B cell (primary cell): ENCODE measurements at regions not wholly inside any gene's neighbourhood (a gene's known extent, or its start where the extent isn't known, plus 50 kb on each side); places are given as distances from the start of the nearest gene placed in this dataset.

Source experiments
- ATAC-seq: fragments of 200-7000 bp; cut with Tn5 transposase; one replicate; pipeline ENCODE4 v1.10.0; 2021; ENCODE audit warnings: low read depth, mild to moderate bottlenecking, moderate number of reproducible peaks, moderate library complexity
- CTCF ChIA-PET: fragments of 350-600 bp; sonication (Branson Sonifier 250); formaldehyde crosslinking; loops from one replicate; lab custom pipeline; 2021; ENCODE audit warnings: antibody characterized with exemption, inconsistent platforms; lab: Charles Lee
- POLR2A ChIA-PET: fragments of 350-600 bp; sonication (Branson Sonifier 250); formaldehyde crosslinking; loops from one replicate; lab custom pipeline; 2021; ENCODE audit warnings: antibody characterized with exemption; lab: Charles Lee
- DNase-seq: peaks from one replicate; pipeline ENCODE4 v3.0.0; 2013
- H2AFZ ChIP-seq: 2 replicates; pipeline ENCODE4 v1.6.1; 2012; ENCODE audit warnings: mild to moderate bottlenecking, low read depth, low read length; ENCODE audit not compliant: insufficient read depth, poor library complexity, severe bottlenecking
- H3K27ac ChIP-seq, 2 donors: 1 replicate in 1 of 2; 2 replicates in 1 of 2; pipeline ENCODE4 v1.5.1; 2012 to 2013; ENCODE audit warnings: low read length in 2 of 2, mild to moderate bottlenecking in 2 of 2, moderate library complexity in 1 of 2
- H3K27me3 ChIP-seq, 4 experiments: fragments of 200-600 bp in 1 of 4; sonication (generic) in 1 of 4; replicated peaks in 1 of 4; 1 replicate in 2 of 4; 2 replicates in 2 of 4; pipeline versions ENCODE4 v1.6.1 to v1.7.0; 2013 to 2016; ENCODE audit warnings: low read length in 3 of 4, mild to moderate bottlenecking in 2 of 4, mixed read lengths in 1 of 4, moderate library complexity in 1 of 4; ENCODE audit not compliant: insufficient read depth in 4 of 4, control insufficient read depth in 3 of 4; ENCODE audit errors: control extremely low read depth in 1 of 4
- H3K36me3 ChIP-seq, 2 experiments: replicated peaks in 1 of 2; 1 replicate in 1 of 2; 2 replicates in 1 of 2; pipeline versions ENCODE4 v1.6.1 to v1.7.1; 2013; ENCODE audit warnings: low read length in 1 of 2; ENCODE audit not compliant: insufficient read depth in 2 of 2, control insufficient read depth in 1 of 2; ENCODE audit errors: control extremely low read depth in 1 of 2, extremely low read depth in 1 of 2
- H3K4me1 ChIP-seq, 2 donors: fragments of 200-600 bp in 1 of 2; sonication (generic) in 1 of 2; 1 replicate in 1 of 2; 2 replicates in 1 of 2; pipeline versions ENCODE4 v1.5.1 to v1.6.1; 2013 to 2017; ENCODE audit warnings: low read length in 2 of 2; ENCODE audit not compliant: control insufficient read depth in 2 of 2, insufficient read depth in 2 of 2
- H3K4me2 ChIP-seq: replicated peaks from 2 replicates; pipeline ENCODE3; 2012; ENCODE audit warnings: mild to moderate bottlenecking, low read depth, low read length; ENCODE audit not compliant: poor library complexity, severe bottlenecking
- H3K4me3 ChIP-seq, 5 experiments: fragments of 200-600 bp in 1 of 5; sonication (generic) in 1 of 5; 1 replicate in 3 of 5; 2 replicates in 2 of 5; pipeline versions ENCODE4 v1.5.1 to v1.7.0; 2011 to 2016; ENCODE audit warnings: low read length in 4 of 5, mild to moderate bottlenecking in 4 of 5, low read depth in 2 of 5, control low read depth in 1 of 5, moderate library complexity in 1 of 5; ENCODE audit not compliant: insufficient read depth in 1 of 5; ENCODE audit errors: control extremely low read depth in 1 of 5, extremely low read depth in 1 of 5
- H3K79me2 ChIP-seq: fragments of 200-600 bp; sonication (generic); one replicate; pipeline ENCODE4 v1.6.0; 2016; ENCODE audit warnings: low read length; ENCODE audit not compliant: control insufficient read depth, insufficient read depth
- H3K9ac ChIP-seq: fragments of 200-600 bp; sonication (generic); 2 replicates; pipeline ENCODE4 v1.6.1; 2017; ENCODE audit warnings: mild to moderate bottlenecking, low read length, moderate library complexity
- H3K9me3 ChIP-seq, 3 donors: one replicate each; pipeline versions ENCODE4 v1.6.1 to v1.7.1; 2013; ENCODE audit warnings: low read length in 2 of 3; ENCODE audit not compliant: control insufficient read depth in 2 of 3, insufficient read depth in 1 of 3; ENCODE audit errors: control extremely low read depth in 1 of 3
- H4K20me1 ChIP-seq: 2 replicates; pipeline ENCODE4 v1.6.0; 2012; ENCODE audit warnings: mild to moderate bottlenecking, low read length; ENCODE audit not compliant: insufficient read depth, control insufficient read depth, poor library complexity, severe bottlenecking
- H3K27ac Mint-ChIP-seq: one replicate; pipeline ENCODE4 v1.8.0; 2021; ENCODE audit warnings: mixed read lengths
- H3K27me3 Mint-ChIP-seq: one replicate; pipeline ENCODE4 v1.8.0; 2021; ENCODE audit warnings: mixed read lengths
- H3K4me1 Mint-ChIP-seq: one replicate; pipeline ENCODE4 v1.8.0; 2021; ENCODE audit warnings: mixed read lengths
- H3K4me3 Mint-ChIP-seq: one replicate; pipeline ENCODE4 v1.8.0; 2021; ENCODE audit warnings: mixed read lengths
- H3K9me3 Mint-ChIP-seq: one replicate; pipeline ENCODE4 v1.8.0; 2022; ENCODE audit warnings: mixed read lengths; ENCODE audit not compliant: insufficient read depth
- CTCF ChIP-seq: fragments of 200-600 bp; IDR thresholded peaks from one replicate; pipeline ENCODE4 v1.8.0; 2022; ENCODE audit warnings: antibody characterized with exemption, mild to moderate bottlenecking
- EZH2 ChIP-seq: IDR thresholded peaks from 2 replicates; pipeline ENCODE4 v1.6.1; 2012; ENCODE audit warnings: borderline replicate concordance, low read depth, mild to moderate bottlenecking, moderate library complexity, low read length; ENCODE audit not compliant: insufficient read depth, poor library complexity, severe bottlenecking
- WGBS: methylation state at CpG from one replicate; pipeline ENCODE4 v1.1.5; 2013; ENCODE audit warnings: missing lambda C conversion rate; ENCODE audit not compliant: insufficient coverage; 5-methylcytosine and 5-hydroxymethylcytosine counted together
- intact Hi-C: fragments of 100-400 bp; cut with micrococcal nuclease; formaldehyde crosslinking; loops from one replicate; pipeline ENCODE4 v1.10.0; 2022

GRCh38 chr6:23390221-23390620 lies 735.8 kb upstream of the NRSN1 start:
- ATAC-seq (no peak), DNase-seq (no peak)
- no peaks in the 10 kb centered on the region for H3K4me1 Mint-ChIP-seq
- no peak overlapping the region for H3K9ac ChIP-seq
- peaks cover 0 to 3% (median 0%) of the 10 kb centered on the region in 3 donors for H3K9me3 ChIP-seq
- H3K27me3 Mint-ChIP-seq = no peaks in the 10 kb centered on the region
- TF ChIP-seq CTCF (no peak), EZH2 (no peak)
- H3K4me3 Mint-ChIP-seq = no peak overlapping the region
- H3K4me2 ChIP-seq = no peak overlapping the region
- H3K27ac Mint-ChIP-seq = no peak overlapping the region
- no peaks in the 10 kb centered on the region for H4K20me1 ChIP-seq
- H3K27ac ChIP-seq = no peak overlapping the region
- no peaks in the 10 kb centered on the region for H3K4me1 ChIP-seq
- ChIA-PET CTCF (no interaction called here), POLR2A (no interaction called here)
- H3K9me3 Mint-ChIP-seq = peaks cover 3% of the 10 kb centered on the region
- H3K27me3 ChIP-seq = no peaks in the 10 kb centered on the region
- intact Hi-C loops = no loop called here
- no peaks in the 10 kb centered on the region for H3K36me3 ChIP-seq
- H2AFZ ChIP-seq = no peak overlapping the region
- no peak overlapping the region for H3K4me3 ChIP-seq
- no peaks in the 10 kb centered on the region for H3K79me2 ChIP-seq
- WGBS = 80% methylated on average over 1 of the region's 2 CpGs

GRCh38 chr6:23394681-23395080 lies 731.3 kb upstream of the NRSN1 start:
- POLR2A ChIA-PET = no interaction called here
- Histone ChIP-seq H3K27me3 (no peaks in the 10 kb centered on the region), H2AFZ (no peak overlapping the region), H3K79me2 (no peaks in the 10 kb centered on the region), H3K4me1 (no peaks in the 10 kb centered on the region), H3K27ac (no peak overlapping the region), H3K9me3 (peaks cover 0 to 3% (median 0%) of the 10 kb centered on the region in 3 donors), H3K9ac (no peak overlapping the region), H3K4me3 (no peak overlapping the region), H3K4me2 (no peak overlapping the region), H3K36me3 (no peaks in the 10 kb centered on the region), H4K20me1 (no peaks in the 10 kb centered on the region)
- WGBS = 43% methylated on average over 2 of the region's 2 CpGs
- no peak overlapping the region for H3K4me3 Mint-ChIP-seq
- TF ChIP-seq CTCF (no peak), EZH2 (no peak)
- ATAC-seq = no peak
- H3K4me1 Mint-ChIP-seq = no peaks in the 10 kb centered on the region
- H3K27ac Mint-ChIP-seq = no peak overlapping the region
- no peak for DNase-seq
- no peaks in the 10 kb centered on the region for H3K27me3 Mint-ChIP-seq
- peaks cover 3% of the 10 kb centered on the region for H3K9me3 Mint-ChIP-seq
- CTCF ChIA-PET = no interaction called here
- intact Hi-C loops = no loop called here
